Heart right ventricle (tissue), 16 donors: ENCODE measurements at regions not wholly inside any gene's neighbourhood (a gene's known extent, or its start where the extent isn't known, plus 50 kb on each side); places are given as distances from the start of the nearest gene placed in this dataset.
A peak's percentile ranks its signal among the peaks of the same experiment; 100 is the strongest.

Experiments used
- ATAC-seq, 8 donors: fragments of 200-7000 bp; cut with Tn5 transposase; one replicate each; pipeline ENCODE4 v1.9.1; 2020; ENCODE audit warnings: mild to moderate bottlenecking in 8 of 8, moderate library complexity in 8 of 8, moderate number of reproducible peaks in 1 of 8
- DNase-seq, 2 donors: peaks; one replicate each; pipeline ENCODE4 v3.0.0-alpha.2; 2020
- H3K27ac ChIP-seq, 10 donors: fragments of 200-600 bp; sonication (generic) in 2 of 10; one replicate each; pipeline versions ENCODE4 v1.5.0 to v1.8.0; 2020 to 2022; ENCODE audit warnings: mild to moderate bottlenecking in 3 of 10
- H3K27me3 ChIP-seq, 7 donors: fragments of 200-600 bp; one replicate each; pipeline ENCODE4 v1.8.0; 2021 to 2022; ENCODE audit warnings: mild to moderate bottlenecking in 2 of 7
- H3K36me3 ChIP-seq, 9 donors: fragments of 200-600 bp; sonication (generic) in 1 of 9; one replicate each; pipeline versions ENCODE4 v1.5.0 to v1.8.0; 2020 to 2022; ENCODE audit warnings: mild to moderate bottlenecking in 2 of 9
- H3K4me1 ChIP-seq, 9 donors: fragments of 200-600 bp; sonication (generic) in 1 of 9; one replicate each; pipeline versions ENCODE4 v1.5.0 to v1.8.0; 2020 to 2022; ENCODE audit warnings: mild to moderate bottlenecking in 4 of 9
- H3K4me3 ChIP-seq, 10 donors: fragments of 200-600 bp; sonication (generic) in 2 of 10; one replicate each; pipeline versions ENCODE4 v1.5.0 to v1.8.0; 2020 to 2022; ENCODE audit warnings: mild to moderate bottlenecking in 7 of 10, moderate library complexity in 2 of 10
- H3K9me3 ChIP-seq, 11 donors: fragments of 200-600 bp in 10 of 11; sonication (generic) in 2 of 11; one replicate each; pipeline versions ENCODE4 v1.5.0 to v1.8.0; 2013 to 2022; ENCODE audit warnings: mild to moderate bottlenecking in 2 of 11, control low read depth in 1 of 11, moderate library complexity in 1 of 11
- WGBS, 2 donors: extraction: QIAGEN DNeasy Blood & Tissue Kit; methylation state at CpG; one replicate each; pipeline ENCODE4 v1.1.7; 2013; ENCODE audit warnings: inconsistent platforms in 1 of 2; 5-methylcytosine and 5-hydroxymethylcytosine counted together
- intact Hi-C, 10 donors: fragments of 100-400 bp; cut with DNase I; formaldehyde crosslinking; loops; one replicate each; pipeline versions ENCODE4 v1.11.1 to v1.14.2; 2022
- TF ChIP-seq, protein P1 (sequence below), 9 donors: fragments of 200-600 bp; sonication (generic) in 2 of 9; IDR thresholded peaks; one replicate each; pipeline versions ENCODE4 v1.5.0 to v1.8.0; 2021 to 2022; ENCODE audit warnings: antibody characterized with exemption in 9 of 9, mild to moderate bottlenecking in 5 of 9, moderate library complexity in 1 of 9
- donor health status: Arrhythmogenic right ventricular cardiomyopathy.
- donor health status: ischemic (EF 13 %, LVEDD 7.1; RV severe dilation, severe dysfunction).
- donor health status: healthy with polysubstance abuse.
- donor health status: DM: no; HTN: yes; CAD: no.
- donor health status: DM: no; HTN: no; CAD: no.
- donor health status: ischemic (EF 25% LVEDD 6.9; RV normal size, moderate dysfunction).
- donor health status: ischemic (EF 25% LVEDD 5.7; RV mildly dilated, moderate dysfunction).
- donor health status: healthy.
- donor health status: DM: yes; HTN: yes; CAD: no.
- donor health status: Ischemic cardiomyopathy.
- donor health status: ischemic (EF 35%, LVEDD 5.7; RV mildly dilated, moderate dysfunction).
- donor health status: nonischemic (EF 11% LVEDD 7.7; RV severe dilation, severe dysfunction).
- donor health status: DM: yes; HTN: yes; CAD: no.
- donor health status: PGD.
- donor health status: ischemic (EF 29% LVEDD 5.4; RV normal size, mild dysfunction).
- donor health status: nonischemic (EF 23%, LVEDD 6.1; RV moderate dilation, normal function).

DNA sequence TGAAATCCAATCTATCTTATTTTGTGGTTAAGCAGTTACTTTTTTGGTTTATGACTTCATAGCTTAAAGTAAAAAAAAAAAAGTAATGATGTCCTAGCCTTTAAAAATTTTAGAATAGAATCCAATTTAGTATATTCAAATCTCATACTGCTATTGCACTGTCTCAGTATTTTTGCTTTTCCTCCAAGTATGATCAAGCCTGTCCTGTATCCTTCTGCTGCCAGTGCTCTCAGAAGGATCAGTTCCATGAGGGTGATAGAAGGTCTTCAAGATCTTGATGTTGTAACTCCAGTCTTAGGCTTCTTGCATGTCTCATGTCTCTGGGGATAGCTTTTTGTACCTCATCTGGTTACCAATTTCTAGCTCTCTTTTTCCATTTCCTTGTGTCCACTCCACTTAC, 324.2 kb upstream of the FAR2 start:
- Histone ChIP-seq H3K4me1 (peaks cover 0 to 8% (median 0%) of the 10 kb centered on the region in 9 donors), H3K36me3 (no peaks in the 10 kb centered on the region), H3K4me3 (no peak overlapping the region), H3K27ac (peak overlapping the region in 2 of 10 donors; percentile 13 to 38), H3K9me3 (no peaks in the 10 kb centered on the region), H3K27me3 (no peaks in the 10 kb centered on the region)
- DNase-seq: no peak
- peak in 6 of 8 donors; percentile 27 to 59 (median 55) for ATAC-seq
- TF ChIP-seq, protein P1, sequence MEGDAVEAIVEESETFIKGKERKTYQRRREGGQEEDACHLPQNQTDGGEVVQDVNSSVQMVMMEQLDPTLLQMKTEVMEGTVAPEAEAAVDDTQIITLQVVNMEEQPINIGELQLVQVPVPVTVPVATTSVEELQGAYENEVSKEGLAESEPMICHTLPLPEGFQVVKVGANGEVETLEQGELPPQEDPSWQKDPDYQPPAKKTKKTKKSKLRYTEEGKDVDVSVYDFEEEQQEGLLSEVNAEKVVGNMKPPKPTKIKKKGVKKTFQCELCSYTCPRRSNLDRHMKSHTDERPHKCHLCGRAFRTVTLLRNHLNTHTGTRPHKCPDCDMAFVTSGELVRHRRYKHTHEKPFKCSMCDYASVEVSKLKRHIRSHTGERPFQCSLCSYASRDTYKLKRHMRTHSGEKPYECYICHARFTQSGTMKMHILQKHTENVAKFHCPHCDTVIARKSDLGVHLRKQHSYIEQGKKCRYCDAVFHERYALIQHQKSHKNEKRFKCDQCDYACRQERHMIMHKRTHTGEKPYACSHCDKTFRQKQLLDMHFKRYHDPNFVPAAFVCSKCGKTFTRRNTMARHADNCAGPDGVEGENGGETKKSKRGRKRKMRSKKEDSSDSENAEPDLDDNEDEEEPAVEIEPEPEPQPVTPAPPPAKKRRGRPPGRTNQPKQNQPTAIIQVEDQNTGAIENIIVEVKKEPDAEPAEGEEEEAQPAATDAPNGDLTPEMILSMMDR (IDR thresholded peaks at IDR 0.05): no peak
- intact Hi-C loops: loop anchor here in 1 of 10 donors (5.0 kb wide), 1 partner anchor 1943 kb away; no protein-coding TSS in a partner anchor

DNA sequence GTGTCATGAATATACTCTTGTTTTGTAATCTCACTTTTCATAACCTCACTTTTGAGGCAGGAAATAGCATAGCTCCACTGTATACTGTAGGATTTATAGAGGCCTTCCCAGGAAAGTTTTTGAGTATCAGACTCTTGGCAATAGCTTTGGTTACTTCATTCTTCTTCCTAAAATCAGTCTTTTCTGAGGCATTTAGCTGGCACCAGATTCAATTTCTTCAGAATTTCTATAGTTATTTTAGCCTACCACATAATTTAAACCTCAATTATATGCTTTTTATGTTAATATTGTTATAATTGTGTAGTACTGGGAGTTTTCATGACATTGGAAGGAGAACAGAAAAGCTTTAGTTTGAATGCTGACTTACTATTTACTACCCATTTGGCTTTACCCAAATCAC, 322.3 kb upstream of the FAR2 start:
- H3K4me1 ChIP-seq: peaks cover 0 to 8% (median 0%) of the 10 kb centered on the region in 9 donors
- no peaks in the 10 kb centered on the region for H3K9me3 ChIP-seq
- H3K36me3 ChIP-seq: no peaks in the 10 kb centered on the region
- no peak overlapping the region for H3K27ac ChIP-seq
- no peak for ATAC-seq
- no peaks in the 10 kb centered on the region for H3K27me3 ChIP-seq
- intact Hi-C loops: no loop called here
- no peak overlapping the region for H3K4me3 ChIP-seq
- TF ChIP-seq, protein P1 (IDR thresholded peaks at IDR 0.05): no peak
- no peak for DNase-seq

DNA sequence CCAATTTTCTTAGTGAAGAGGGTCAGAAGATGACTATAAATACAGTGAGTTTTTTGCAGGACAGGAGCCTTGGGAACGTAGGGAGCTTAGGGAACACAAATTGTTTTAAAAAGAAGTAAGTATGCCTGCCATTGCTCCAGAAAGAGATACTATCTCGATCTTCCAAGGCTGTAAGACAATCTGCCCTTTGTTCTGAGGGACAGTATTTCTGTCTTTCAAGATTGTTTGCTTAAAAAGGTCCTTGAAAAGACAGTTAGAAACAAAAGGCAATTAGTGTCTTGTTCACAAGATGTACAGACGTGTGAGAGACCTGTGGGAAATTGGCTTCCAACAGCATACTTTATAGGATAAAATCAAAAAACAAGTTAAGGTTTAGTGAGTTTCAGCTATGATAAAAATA, 321.2 kb upstream of the FAR2 start:
- no peak for DNase-seq
- TF ChIP-seq, protein P1 (IDR thresholded peaks at IDR 0.05): no peak
- Histone ChIP-seq H3K4me3 (no peak overlapping the region), H3K36me3 (no peaks in the 10 kb centered on the region), H3K27ac (no peak overlapping the region), H3K4me1 (peaks cover 0 to 8% (median 0%) of the 10 kb centered on the region in 9 donors), H3K9me3 (peaks cover 0 to 1% (median 0%) of the 10 kb centered on the region in 11 donors), H3K27me3 (no peaks in the 10 kb centered on the region)
- 50 to 55% methylated on average over 3 of the region's 3 CpGs for WGBS, 2 donors
- intact Hi-C loops: no loop called here
- no peak for ATAC-seq

DNA sequence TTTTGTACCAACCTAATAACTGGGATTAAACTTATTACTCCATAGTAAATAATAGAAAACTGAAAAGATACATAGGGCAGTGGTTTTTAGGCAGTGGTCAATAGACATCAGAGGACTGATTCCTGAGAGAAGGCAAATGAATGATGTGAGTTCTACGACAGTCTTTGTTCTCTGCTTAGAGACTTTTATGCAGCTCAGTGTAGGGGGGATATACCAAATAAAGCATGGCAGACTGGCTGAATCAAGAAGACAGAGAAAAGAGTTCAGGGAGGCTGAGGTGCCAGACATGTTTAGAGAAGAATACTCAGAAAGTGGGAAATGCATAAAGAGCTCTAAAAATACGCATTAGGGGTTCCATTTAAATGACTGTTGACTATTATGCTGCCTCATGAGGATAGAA, 320.8 kb upstream of the FAR2 start:
- 95 to 97% methylated on average over 2 of the region's 2 CpGs for WGBS, 2 donors
- intact Hi-C loops: no loop called here
- DNase-seq (no peak), ATAC-seq (no peak)
- no peak overlapping the region for H3K27ac ChIP-seq
- peaks cover 0 to 6% (median 0%) of the 10 kb centered on the region in 11 donors for H3K9me3 ChIP-seq
- no peak overlapping the region for H3K4me3 ChIP-seq
- no peaks in the 10 kb centered on the region for H3K36me3 ChIP-seq
- TF ChIP-seq, protein P1 (IDR thresholded peaks at IDR 0.05): no peak
- peaks cover 0 to 8% (median 0%) of the 10 kb centered on the region in 9 donors for H3K4me1 ChIP-seq
- H3K27me3 ChIP-seq: no peaks in the 10 kb centered on the region
